Gastroesophageal sphincter (tissue), 4 donors: ENCODE measurements at regions not wholly inside any gene's neighbourhood (a gene's known extent, or its start where the extent isn't known, plus 50 kb on each side); places are given as distances from the start of the nearest gene placed in this dataset.

Source experiments
- ATAC-seq: fragments of 150-250 bp; one replicate; pipeline ENCODE4 v1.9.1; 2016; ENCODE audit warnings: mild to moderate bottlenecking, moderate library complexity
- H3K27ac ChIP-seq, 4 donors: fragments of 200-600 bp; sonication (generic) in 3 of 4; 1 replicate in 3 of 4; 2 replicates in 1 of 4; pipeline ENCODE4 v1.5.1; 2016 to 2019
- H3K27me3 ChIP-seq: fragments of 200-600 bp; sonication (generic); one replicate; pipeline ENCODE4 v1.5.1; 2019
- H3K36me3 ChIP-seq, 2 donors: fragments of 200-600 bp; sonication (generic); one replicate each; pipeline ENCODE4 v1.5.1; 2019; ENCODE audit warnings: control low read depth in 1 of 2
- H3K4me1 ChIP-seq, 3 donors: fragments of 200-600 bp; sonication (generic); 1 replicate in 2 of 3; 2 replicates in 1 of 3; pipeline ENCODE4 v1.5.1; 2016 to 2019; ENCODE audit warnings: control low read depth in 2 of 3
- H3K4me3 ChIP-seq, 2 donors: fragments of 200-600 bp; sonication (generic); one replicate each; pipeline ENCODE4 v1.5.1; 2019; ENCODE audit warnings: mild to moderate bottlenecking in 1 of 2, moderate library complexity in 1 of 2
- H3K9me3 ChIP-seq, 3 donors: fragments of 200-600 bp; sonication (generic); one replicate each; pipeline ENCODE4 v1.5.1; 2017 to 2019; ENCODE audit warnings: control low read depth in 2 of 3
- EP300 ChIP-seq: sonication (generic); formaldehyde crosslinking; IDR thresholded peaks from one replicate; pipeline ENCODE4 v1.6.1; 2017; ENCODE audit warnings: antibody characterized with exemption, mild to moderate bottlenecking
- POLR2A ChIP-seq, 2 donors: fragments of 450-650 bp; IDR thresholded peaks; one replicate each; pipeline ENCODE4 v1.6.1; 2017; ENCODE audit warnings: antibody characterized with exemption in 2 of 2, mild to moderate bottlenecking in 2 of 2, moderate library complexity in 1 of 2
- POLR2AphosphoS5 ChIP-seq: sonication (generic); formaldehyde crosslinking; IDR thresholded peaks from one replicate; pipeline ENCODE4 v1.6.1; 2017; ENCODE audit warnings: antibody characterized with exemption
- WGBS, 2 donors: methylation state at CpG; one replicate each; pipeline ENCODE4 v1.1.5; 2018; ENCODE audit warnings: low coverage in 1 of 2; 5-methylcytosine and 5-hydroxymethylcytosine counted together
- TF ChIP-seq, protein P1 (sequence below), 4 experiments: fragments of 200-600 bp in 2 of 4; fragments of 450-650 bp in 2 of 4; sonication (generic) in 1 of 4; IDR thresholded peaks; one replicate each; pipeline ENCODE4 v1.5.1; 2017 to 2019; ENCODE audit warnings: antibody characterized with exemption in 4 of 4, mild to moderate bottlenecking in 2 of 4, moderate library complexity in 2 of 4

DNA sequence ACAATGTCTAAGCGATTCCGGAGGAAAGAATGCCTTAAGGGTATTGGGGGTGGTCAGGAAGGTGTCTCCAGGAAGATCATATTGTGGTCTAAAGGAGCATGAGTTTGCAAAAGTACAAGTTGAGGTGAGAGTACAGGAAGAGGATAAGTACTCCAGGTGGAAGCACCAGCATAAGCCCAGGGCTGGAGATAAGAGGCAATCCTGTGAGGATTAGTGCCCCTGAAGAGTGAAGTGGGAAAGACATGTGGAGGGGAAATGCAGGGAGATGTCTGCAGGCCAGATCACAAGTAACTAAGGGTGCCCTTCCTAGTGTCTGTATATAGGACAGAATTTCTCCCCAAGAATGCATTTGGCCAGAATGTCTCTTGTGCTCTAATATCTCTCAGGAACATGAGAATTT is 188.3 kb upstream of the DPT start:
- ATAC-seq = no peak
- Histone ChIP-seq H3K9me3 (no peaks in the 10 kb centered on the region), H3K27ac (no peak overlapping the region), H3K36me3 (no peaks in the 10 kb centered on the region), H3K4me1 (peaks cover 0 to 5% (median 0%) of the 10 kb centered on the region in 3 donors), H3K27me3 (no peaks in the 10 kb centered on the region), H3K4me3 (no peak overlapping the region)
- TF ChIP-seq EP300 (no peak), POLR2AphosphoS5 (no peak), POLR2A (IDR thresholded peaks at IDR 0.05) (no peak)
- TF ChIP-seq, protein P1, sequence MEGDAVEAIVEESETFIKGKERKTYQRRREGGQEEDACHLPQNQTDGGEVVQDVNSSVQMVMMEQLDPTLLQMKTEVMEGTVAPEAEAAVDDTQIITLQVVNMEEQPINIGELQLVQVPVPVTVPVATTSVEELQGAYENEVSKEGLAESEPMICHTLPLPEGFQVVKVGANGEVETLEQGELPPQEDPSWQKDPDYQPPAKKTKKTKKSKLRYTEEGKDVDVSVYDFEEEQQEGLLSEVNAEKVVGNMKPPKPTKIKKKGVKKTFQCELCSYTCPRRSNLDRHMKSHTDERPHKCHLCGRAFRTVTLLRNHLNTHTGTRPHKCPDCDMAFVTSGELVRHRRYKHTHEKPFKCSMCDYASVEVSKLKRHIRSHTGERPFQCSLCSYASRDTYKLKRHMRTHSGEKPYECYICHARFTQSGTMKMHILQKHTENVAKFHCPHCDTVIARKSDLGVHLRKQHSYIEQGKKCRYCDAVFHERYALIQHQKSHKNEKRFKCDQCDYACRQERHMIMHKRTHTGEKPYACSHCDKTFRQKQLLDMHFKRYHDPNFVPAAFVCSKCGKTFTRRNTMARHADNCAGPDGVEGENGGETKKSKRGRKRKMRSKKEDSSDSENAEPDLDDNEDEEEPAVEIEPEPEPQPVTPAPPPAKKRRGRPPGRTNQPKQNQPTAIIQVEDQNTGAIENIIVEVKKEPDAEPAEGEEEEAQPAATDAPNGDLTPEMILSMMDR (IDR thresholded peaks at IDR 0.05) = no peak
- 67 to 68% methylated on average over 2 of the region's 2 CpGs for WGBS, 2 donors

DNA sequence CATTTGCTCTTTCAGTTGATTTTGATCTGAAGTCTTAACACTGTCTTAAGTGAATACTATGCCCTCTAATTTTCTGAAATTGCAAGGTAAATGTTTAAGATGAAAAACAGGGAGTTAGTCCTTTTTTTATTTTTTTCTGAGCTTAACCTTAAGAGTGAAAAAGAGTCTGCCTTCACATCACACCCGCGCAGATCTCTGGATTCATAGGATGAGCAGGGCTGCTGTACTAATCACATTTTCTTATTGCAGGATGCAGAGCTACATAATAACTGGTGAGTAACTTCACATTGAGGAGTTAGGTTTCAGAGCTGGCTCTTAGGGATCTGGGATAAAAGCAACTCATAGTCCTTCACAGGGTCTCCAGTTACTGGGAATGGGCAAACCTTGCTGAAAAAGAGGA is 188.7 kb upstream of the ATP1B1 start:
- 97 to 100% methylated on average over 2 of the region's 2 CpGs for WGBS, 2 donors
- no peaks in the 10 kb centered on the region for H3K36me3 ChIP-seq
- ATAC-seq = no peak

DNA sequence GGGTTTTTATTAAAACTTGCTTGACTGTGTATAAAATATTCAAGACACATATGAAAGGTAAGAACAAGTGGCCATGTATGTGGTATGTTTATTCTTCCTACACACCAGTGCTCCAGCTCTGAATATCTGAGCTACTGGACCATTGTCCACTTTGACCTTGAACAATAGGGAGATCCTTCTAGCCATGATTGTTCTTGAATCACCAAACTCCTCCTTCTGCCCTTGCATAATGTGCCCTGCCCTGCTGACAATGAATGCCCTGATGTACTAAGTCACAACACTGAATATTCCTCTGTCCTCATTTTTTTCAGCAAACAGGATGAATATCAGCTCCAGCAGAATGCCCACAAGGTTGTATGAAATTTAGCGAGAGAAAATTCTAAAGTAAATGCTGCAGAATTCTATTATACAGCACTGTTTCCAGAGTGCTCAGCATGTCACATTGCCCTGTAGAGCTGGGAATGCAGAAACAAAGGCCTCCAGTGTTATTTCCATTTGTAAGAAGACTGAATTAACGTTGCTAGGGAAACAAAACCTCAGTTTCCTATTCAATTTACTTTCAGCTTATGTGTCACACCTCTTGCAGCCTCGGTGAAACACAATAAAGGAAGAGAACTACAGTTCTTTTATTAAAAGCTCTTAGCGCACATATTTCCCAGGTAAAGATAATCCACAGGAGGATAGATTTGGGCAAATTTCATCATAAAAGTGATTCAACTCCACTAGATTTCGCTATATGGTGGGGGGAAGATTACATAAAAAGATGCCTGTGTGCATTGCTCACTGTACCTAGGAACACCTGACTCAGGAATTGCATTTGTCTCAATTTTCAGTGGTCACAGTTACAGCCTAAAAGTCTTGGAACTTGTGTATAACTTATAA is 187.4 kb upstream of the ATP1B1 start:
- WGBS, 2 donors = 65 to 75% methylated on average over 4 to 5 of the region's 5 CpGs

More for the DNA sequence above, 188.7 kb upstream of the ATP1B1 start:
- H3K27me3 ChIP-seq = no peaks in the 10 kb centered on the region
- no peak overlapping the region for H3K4me3 ChIP-seq
- H3K9me3 ChIP-seq = no peaks in the 10 kb centered on the region
- H3K4me1 ChIP-seq = peaks cover 0 to 5% (median 0%) of the 10 kb centered on the region in 3 donors
- TF ChIP-seq POLR2AphosphoS5 = no peak
- no peak for TF ChIP-seq EP300
- TF ChIP-seq POLR2A (IDR thresholded peaks at IDR 0.05) = no peak
- TF ChIP-seq, protein P1 (IDR thresholded peaks at IDR 0.05) = no peak
- H3K27ac ChIP-seq = no peak overlapping the region

DNA sequence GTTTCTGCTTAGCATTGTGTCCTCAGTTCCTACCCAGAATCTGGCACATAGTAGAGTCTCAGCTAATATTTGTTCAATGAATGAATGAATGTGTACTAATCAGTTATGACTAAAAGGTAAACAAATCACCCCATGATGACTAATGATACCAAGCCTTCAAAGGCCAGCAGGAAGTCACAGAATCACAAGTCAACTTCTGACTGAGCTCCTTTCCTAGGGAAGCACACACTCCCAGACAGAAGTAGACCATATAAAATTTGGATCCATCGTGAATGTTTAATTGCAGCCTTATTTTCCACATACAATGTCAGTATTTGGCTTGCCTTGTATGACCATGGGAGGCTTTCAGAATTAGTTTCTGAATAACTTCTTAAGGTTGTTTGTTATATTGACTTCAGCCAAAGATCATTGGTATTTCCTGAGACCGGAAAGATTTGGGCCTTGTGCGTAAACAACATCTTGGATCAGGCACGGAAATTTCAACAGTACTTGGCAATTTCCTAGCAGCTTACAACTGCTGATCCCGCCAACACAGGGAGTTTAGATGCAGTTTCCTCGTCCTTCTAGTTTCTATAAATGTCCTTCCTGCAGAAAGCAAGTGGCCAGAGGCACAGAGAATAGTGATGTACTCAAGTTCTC is 185.9 kb upstream of the ATP1B1 start:
- TF ChIP-seq, protein P1 (IDR thresholded peaks at IDR 0.05) = no peak
- TF ChIP-seq POLR2AphosphoS5 (no peak), POLR2A (IDR thresholded peaks at IDR 0.05) (no peak), EP300 (no peak)
- Histone ChIP-seq H3K27me3 (no peaks in the 10 kb centered on the region), H3K27ac (peak overlapping the region in 3 of 4 donors; percentile 45 to 55 (median 47)), H3K9me3 (no peaks in the 10 kb centered on the region), H3K36me3 (no peaks in the 10 kb centered on the region), H3K4me1 (peaks cover 0 to 5% (median 0%) of the 10 kb centered on the region in 3 donors), H3K4me3 (no peak overlapping the region)
- 24 to 46% methylated on average over 6 of the region's 6 CpGs for WGBS, 2 donors
- ATAC-seq = peak; percentile 72

More for the DNA sequence above, 187.4 kb upstream of the ATP1B1 start:
- no peak for TF ChIP-seq POLR2A (IDR thresholded peaks at IDR 0.05)
- no peak for TF ChIP-seq POLR2AphosphoS5
- TF ChIP-seq, protein P1 (IDR thresholded peaks at IDR 0.05) = no peak
- no peak for TF ChIP-seq EP300
- H3K4me1 ChIP-seq = peaks cover 0 to 5% (median 0%) of the 10 kb centered on the region in 3 donors
- H3K27ac ChIP-seq = no peak overlapping the region
- H3K36me3 ChIP-seq = no peaks in the 10 kb centered on the region
- no peak for ATAC-seq
- H3K4me3 ChIP-seq = no peak overlapping the region
- H3K27me3 ChIP-seq = no peaks in the 10 kb centered on the region
- no peaks in the 10 kb centered on the region for H3K9me3 ChIP-seq
